Mucosa of rectum (tissue), 2 donors: ENCODE measurements at regions not wholly inside any gene's neighbourhood (a gene's known extent, or its start where the extent isn't known, plus 50 kb on each side); places are given as distances from the start of the nearest gene placed in this dataset.

Source experiments
- H3K27ac ChIP-seq, 2 donors: one replicate each; pipeline ENCODE4 v1.7.0; 2013; ENCODE audit warnings: inconsistent platforms in 2 of 2, low read depth in 2 of 2, low read length in 2 of 2
- H3K27me3 ChIP-seq, 2 donors: one replicate each; pipeline ENCODE4 v1.7.0; 2013; ENCODE audit warnings: low read length in 2 of 2; ENCODE audit not compliant: control insufficient read depth in 2 of 2, insufficient read depth in 2 of 2
- H3K36me3 ChIP-seq, 2 donors: one replicate each; pipeline ENCODE4 v1.7.0; 2013; ENCODE audit warnings: low read length in 2 of 2; ENCODE audit not compliant: control insufficient read depth in 2 of 2, insufficient read depth in 2 of 2
- H3K4me1 ChIP-seq, 2 donors: one replicate each; pipeline ENCODE4 v1.7.0; 2013; ENCODE audit warnings: low read length in 2 of 2, mild to moderate bottlenecking in 1 of 2; ENCODE audit not compliant: control insufficient read depth in 2 of 2, insufficient read depth in 2 of 2
- H3K4me3 ChIP-seq, 2 donors: one replicate each; pipeline ENCODE4 v1.7.0; 2013; ENCODE audit warnings: low read length in 2 of 2
- H3K9ac ChIP-seq, 2 donors: one replicate each; pipeline ENCODE4 v1.7.0; 2013; ENCODE audit warnings: low read length in 2 of 2, low read depth in 1 of 2, mild to moderate bottlenecking in 1 of 2
- H3K9me3 ChIP-seq, 2 donors: one replicate each; pipeline ENCODE4 v1.7.0; 2013; ENCODE audit warnings: low read length in 2 of 2; ENCODE audit not compliant: control insufficient read depth in 2 of 2
- donor health status: healthy.
- donor health status: Normal muscosa, but diverticular disease.

DNA sequence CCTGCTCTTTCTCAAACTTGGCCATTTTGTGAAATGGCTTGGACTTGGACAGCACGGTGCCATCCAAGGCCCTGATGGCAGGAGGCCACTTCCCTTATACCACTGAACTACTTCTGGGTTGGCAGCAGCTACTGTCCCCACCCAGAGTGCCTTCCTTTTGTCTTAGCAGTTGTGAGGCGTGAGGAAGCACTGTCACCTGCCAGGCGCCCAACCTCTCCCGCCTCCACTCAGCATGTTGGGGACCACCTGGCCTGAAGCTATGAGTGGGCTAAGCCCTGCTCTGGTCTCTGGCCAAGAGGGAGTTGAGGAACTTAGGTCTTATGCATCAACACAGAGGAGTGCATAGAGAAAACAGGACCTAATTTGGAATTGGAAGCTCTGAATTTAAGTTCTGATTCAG is 276.0 kb downstream of the ENC1 start:
- no peak overlapping the region for H3K9ac ChIP-seq
- H3K9me3 ChIP-seq: no peaks in the 10 kb centered on the region
- H3K4me1 ChIP-seq: peaks cover 0 to 7% of the 10 kb centered on the region in 2 donors
- no peak overlapping the region for H3K4me3 ChIP-seq
- H3K36me3 ChIP-seq: no peaks in the 10 kb centered on the region
- H3K27me3 ChIP-seq: no peaks in the 10 kb centered on the region
- H3K27ac ChIP-seq: no peak overlapping the region

DNA sequence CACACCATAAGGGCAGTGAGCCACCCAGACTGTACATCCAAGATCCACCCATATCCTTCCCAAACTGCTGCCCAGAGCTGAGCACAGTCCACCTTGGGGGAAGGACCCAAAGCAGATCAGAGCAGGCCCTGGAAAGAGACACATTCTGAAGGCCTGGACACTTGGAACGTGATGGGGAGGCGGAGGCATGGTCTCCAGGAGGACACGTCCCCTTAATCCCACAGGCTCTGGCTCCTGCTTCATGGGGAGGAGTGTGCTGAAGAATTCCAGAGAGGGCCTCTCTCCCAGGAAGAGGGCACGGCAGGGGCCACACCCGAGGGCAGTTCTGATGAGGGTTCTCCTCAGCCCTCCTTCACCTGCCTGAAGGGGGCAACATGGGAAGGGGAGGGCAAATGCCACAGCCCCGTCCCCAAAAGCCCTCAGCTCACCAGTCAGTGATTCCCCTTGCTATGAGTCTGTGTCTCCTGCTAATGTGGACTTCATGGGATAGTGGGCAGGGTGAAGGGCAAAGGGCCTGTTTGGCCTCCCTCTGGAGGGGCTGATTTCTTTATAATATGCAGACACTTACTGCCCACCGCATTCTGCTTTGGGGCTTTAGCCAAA is 276.8 kb downstream of the ENC1 start:
- Histone ChIP-seq H3K9ac (no peak overlapping the region), H3K9me3 (no peaks in the 10 kb centered on the region), H3K4me1 (peaks cover 0 to 7% of the 10 kb centered on the region in 2 donors), H3K27ac (no peak overlapping the region), H3K27me3 (no peaks in the 10 kb centered on the region), H3K36me3 (no peaks in the 10 kb centered on the region), H3K4me3 (no peak overlapping the region)

DNA sequence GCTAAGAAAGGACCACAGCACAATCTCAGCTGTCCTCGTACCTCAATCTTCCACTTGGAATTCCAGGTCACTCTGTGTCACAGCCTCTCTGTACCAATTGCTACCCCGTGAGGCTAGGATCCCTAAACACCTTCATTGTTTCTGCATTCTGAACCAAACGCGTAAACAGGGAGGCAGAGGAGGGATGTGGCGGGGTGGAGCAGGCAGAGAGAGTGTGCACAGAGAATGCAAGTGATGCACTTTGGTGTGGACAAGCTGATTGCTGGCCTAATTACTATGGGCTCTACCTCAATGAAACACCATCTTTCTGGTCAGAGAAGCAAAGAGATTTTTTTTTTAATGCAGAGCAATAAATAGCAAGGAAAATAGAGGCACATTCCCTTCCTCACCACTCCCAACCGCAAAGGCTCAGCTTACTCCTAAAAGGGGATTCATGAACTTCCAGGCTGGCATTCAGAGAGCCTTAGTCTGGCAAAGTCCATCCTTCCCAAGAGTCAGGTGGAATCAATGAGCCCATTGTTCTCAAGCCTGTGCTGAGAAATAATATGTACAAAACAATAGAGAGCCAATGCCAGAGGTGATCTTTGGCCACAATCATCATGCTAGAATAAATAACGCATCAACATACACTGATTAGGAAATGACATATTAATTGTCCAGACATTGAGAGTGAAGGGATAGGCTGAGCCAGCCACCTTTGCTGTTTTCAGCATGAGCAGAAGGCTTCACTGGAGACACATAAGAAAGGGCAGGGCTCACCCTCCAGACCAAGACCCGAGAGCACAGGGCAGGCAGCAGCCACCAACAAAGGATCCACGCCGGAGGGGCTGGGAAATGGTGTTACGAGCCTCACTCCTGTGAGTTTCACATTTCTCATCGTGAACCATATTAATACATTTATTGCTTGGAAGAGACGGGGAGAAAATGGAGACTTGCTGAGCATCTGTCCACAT is 278.8 kb downstream of the ENC1 start:
- H3K27ac ChIP-seq: peak overlapping the region in 1 of 2 donors; percentile 20
- H3K27me3 ChIP-seq: no peaks in the 10 kb centered on the region
- H3K36me3 ChIP-seq: no peaks in the 10 kb centered on the region
- no peak overlapping the region for H3K9ac ChIP-seq
- peak overlapping the region; percentile 8 to 9 for H3K4me3 ChIP-seq
- peaks cover 0 to 7% of the 10 kb centered on the region in 2 donors for H3K4me1 ChIP-seq
- H3K9me3 ChIP-seq: no peaks in the 10 kb centered on the region

DNA sequence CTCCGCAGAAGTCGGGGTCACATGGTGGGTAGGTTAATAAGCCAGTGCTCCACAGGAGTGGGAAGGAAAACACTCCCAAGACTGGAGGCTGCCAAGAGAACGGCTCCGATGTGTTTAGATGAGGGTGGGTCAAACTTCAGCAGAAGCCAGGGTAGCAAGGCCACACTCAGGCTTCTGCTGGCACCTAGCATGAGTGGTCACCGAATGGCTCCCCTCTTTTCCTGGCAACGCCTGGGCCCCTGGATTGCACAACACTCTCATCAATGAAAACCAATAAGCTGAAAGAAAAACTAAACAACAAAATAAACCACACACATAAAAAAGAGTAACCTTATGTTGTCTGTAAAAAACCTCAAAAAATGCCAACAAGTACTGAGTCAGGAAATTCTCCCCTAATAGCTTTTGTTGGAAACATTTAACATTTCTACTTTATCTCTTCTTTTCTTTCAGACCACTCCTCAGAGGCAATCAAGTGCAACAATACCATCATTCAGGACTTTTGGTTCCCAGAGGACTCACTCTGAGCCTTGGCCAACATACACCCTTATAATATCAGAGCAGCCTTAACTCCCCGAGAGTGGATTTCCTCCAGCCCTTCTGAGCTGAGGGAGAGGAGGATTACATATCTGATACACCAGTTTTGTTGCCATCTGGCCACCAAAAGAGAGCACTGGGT is 279.9 kb downstream of the ENC1 start:
- Histone ChIP-seq H3K4me1 (peaks cover 0 to 7% of the 10 kb centered on the region in 2 donors), H3K9me3 (no peaks in the 10 kb centered on the region), H3K27me3 (no peaks in the 10 kb centered on the region), H3K9ac (no peak overlapping the region), H3K36me3 (no peaks in the 10 kb centered on the region), H3K27ac (peak overlapping the region in 1 of 2 donors; percentile 20), H3K4me3 (no peak overlapping the region)

DNA sequence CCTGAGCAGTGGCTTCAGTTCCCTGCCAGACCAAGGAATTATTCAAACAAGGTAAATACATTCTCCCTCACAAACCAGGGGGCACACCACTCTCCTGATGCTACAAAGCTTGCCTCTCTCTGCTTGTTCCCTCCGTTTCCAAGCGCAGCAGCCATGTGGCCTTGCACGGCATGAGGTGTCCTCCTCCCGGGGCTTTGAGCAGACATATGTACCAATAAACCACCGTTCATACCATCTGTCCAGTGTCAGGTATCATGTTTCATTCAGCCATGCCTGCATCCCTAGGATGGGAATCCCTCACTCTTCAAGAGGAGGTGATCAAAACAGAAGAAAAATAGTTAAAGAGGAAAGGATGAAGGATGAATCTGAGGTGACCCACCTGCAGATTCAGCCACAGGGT is 282.7 kb downstream of the ENC1 start:
- peaks cover 0 to 7% of the 10 kb centered on the region in 2 donors for H3K4me1 ChIP-seq
- H3K36me3 ChIP-seq: no peaks in the 10 kb centered on the region
- H3K27ac ChIP-seq: no peak overlapping the region
- H3K9ac ChIP-seq: no peak overlapping the region
- no peaks in the 10 kb centered on the region for H3K9me3 ChIP-seq
- no peaks in the 10 kb centered on the region for H3K27me3 ChIP-seq
- no peak overlapping the region for H3K4me3 ChIP-seq

DNA sequence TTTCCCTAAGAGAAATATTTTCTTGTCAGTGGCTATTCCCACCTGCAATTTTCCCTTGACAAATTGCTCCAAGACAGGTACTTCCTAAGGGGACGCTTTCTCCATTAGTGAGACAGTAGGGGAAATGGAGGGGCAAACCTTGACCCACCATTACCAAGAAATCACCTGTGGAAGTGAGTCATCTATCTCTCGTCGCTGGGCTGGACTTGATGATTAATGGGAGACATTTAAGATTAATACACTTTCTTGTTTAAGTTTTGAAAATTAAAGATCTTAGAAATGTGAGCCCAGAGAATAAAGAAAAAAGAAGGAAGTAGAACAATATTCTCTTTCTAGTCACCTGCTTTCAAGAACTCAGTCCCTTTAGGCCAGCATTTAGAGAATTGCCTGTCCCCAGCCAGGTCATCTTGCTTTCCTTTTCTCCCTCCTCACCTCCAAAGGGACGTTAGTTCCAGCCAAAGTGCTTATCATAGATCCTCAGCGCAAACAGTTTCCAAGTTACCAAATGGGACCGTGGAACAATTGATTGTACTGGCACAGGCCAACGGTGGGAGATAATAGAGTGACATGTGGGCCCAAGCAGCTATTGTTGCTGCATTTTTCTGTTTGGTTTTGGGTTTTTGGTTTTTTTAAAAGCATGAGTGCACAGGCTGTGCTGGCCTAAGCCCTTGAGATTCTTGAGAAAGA is 284.4 kb downstream of the ENC1 start:
- Histone ChIP-seq H3K9ac (no peak overlapping the region), H3K4me3 (no peak overlapping the region), H3K27me3 (no peaks in the 10 kb centered on the region), H3K4me1 (peaks cover 0 to 3% of the 10 kb centered on the region in 2 donors), H3K27ac (no peak overlapping the region), H3K36me3 (no peaks in the 10 kb centered on the region), H3K9me3 (no peaks in the 10 kb centered on the region)

DNA sequence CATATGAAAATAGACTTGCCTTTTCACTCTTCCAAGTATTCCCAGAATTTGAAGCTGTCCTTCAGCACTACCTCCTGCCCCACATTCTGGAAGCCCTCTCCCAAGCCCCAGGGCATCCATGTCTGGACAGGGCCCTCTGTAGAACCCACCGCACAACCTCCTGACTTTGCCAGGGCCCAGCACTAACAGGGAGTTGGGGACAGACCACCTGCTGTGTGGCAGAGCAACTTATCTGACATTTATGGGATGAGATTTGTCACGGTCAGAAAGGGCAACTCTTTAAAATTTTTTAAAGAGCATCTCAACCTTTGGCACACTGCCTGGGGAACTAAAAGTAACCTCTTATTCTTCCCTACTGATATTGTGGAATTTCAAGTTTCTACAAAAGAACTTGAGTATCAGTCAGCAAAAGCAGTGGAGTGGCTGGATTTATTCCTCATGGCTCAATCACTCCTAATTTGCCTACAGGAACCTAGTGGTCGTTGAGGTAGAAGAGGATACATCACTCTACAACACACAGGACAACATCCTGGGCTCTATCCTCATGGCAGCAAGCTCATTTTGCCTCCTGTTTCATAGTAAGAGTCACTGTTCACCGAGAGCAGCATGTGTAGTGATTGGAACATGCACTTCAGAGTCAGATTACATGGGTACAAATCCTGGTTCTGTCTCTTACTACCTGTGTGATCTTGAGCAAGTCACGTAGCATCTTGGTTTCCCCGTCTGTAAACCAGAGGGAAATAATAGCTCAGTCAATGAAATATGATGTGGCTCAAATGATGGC is 285.3 kb downstream of the ENC1 start:
- H3K27me3 ChIP-seq: no peaks in the 10 kb centered on the region

DNA sequence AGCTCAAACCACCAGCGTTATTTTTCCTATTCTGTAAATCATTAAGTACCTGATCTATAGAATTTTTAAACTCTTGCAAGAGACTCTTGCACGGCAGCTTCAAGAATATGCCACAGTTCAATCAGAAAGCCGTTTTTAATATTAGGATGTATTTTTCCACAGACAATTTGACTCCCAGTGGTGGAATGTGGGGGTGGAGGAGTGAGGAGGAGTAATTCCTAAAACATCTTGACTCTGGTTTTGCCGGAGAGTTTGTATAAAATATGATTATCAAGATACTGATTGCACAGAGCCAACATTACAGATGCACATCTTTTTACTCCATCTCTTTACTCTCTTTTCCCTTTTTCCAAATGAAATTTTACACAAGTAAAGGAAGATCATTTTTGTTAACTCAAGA is 288.3 kb downstream of the ENC1 start:
- H3K9me3 ChIP-seq: no peaks in the 10 kb centered on the region
- no peak overlapping the region for H3K27ac ChIP-seq
- H3K9ac ChIP-seq: no peak overlapping the region
- H3K27me3 ChIP-seq: no peaks in the 10 kb centered on the region
- H3K4me1 ChIP-seq: no peaks in the 10 kb centered on the region
- no peak overlapping the region for H3K4me3 ChIP-seq
- H3K36me3 ChIP-seq: no peaks in the 10 kb centered on the region

More for the DNA sequence above, 285.3 kb downstream of the ENC1 start:
- no peak overlapping the region for H3K9ac ChIP-seq
- no peaks in the 10 kb centered on the region for H3K4me1 ChIP-seq
- H3K36me3 ChIP-seq: no peaks in the 10 kb centered on the region
- no peaks in the 10 kb centered on the region for H3K9me3 ChIP-seq
- H3K4me3 ChIP-seq: no peak overlapping the region
- no peak overlapping the region for H3K27ac ChIP-seq

DNA sequence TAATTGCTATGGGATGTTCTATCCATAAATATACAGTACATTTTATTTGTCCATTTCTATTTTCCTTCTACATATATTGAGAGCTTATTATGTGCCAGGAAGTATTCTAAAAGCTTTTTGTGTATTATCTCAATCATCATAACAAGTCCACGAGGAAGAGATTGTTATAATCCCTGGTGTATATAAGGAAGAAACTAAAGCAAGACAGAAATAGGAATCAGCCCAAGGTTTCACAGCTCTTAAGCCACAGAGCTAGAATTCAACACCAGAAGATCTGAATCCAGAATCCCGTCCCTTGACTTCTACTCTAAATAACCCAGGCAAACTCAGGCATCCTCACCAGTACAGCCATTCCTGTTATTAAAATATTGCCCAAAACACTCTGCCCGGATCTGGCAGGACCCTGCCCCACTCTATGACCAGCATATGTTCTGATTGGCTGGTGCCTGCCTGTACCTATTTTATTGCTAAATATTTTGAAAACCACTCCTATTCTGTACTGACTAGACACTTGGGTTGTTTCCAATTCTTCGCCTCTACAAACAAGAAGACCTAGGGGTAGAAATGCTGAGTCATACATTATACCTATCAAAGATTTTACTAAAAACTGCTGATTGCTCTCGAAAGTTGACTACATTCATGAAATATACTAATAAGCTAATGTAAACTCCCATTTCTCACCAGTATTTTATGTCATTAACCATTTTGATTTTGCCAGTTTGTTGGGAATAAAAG is 297.4 kb downstream of the ENC1 start:
- no peaks in the 10 kb centered on the region for H3K9me3 ChIP-seq
- peaks cover 0 to 17% of the 10 kb centered on the region in 2 donors for H3K4me1 ChIP-seq
- peak overlapping the region in 1 of 2 donors; percentile 39 for H3K9ac ChIP-seq
- H3K27ac ChIP-seq: peak overlapping the region in 1 of 2 donors; percentile 39
- H3K27me3 ChIP-seq: no peaks in the 10 kb centered on the region
- no peak overlapping the region for H3K4me3 ChIP-seq
- H3K36me3 ChIP-seq: no peaks in the 10 kb centered on the region
